ENCODE measurements at regions not wholly inside any gene's neighbourhood (a gene's known extent, or its start where the extent isn't known, plus 50 kb on each side); places are given as distances from the start of the nearest gene placed in this dataset.

- H3K4me3 ChIP-seq (ENCODE audit: low read depth, low read length) = no peak overlapping the region
- no peak for DNase-seq (ENCODE audit: low read depth, low spot score)
- ChIA-PET POLR2A (no interaction called here), CTCF (no interaction called here)
- no peak for TF ChIP-seq CTCF (IDR thresholded peaks at IDR 0.05; ENCODE audit: insufficient read depth, low read length, missing control alignments)
Measured at GRCh38 chr5:1942630-1943029, 59.9 kb upstream of the IRX4 start.

- no peak overlapping the region for H3K4me3 ChIP-seq (ENCODE audit: low read depth, low read length)
- no peak for TF ChIP-seq CTCF (IDR thresholded peaks at IDR 0.05; ENCODE audit: insufficient read depth, low read length, missing control alignments)
- POLR2A ChIA-PET = no interaction called here
- CTCF ChIA-PET = no interaction called here
- no peak for DNase-seq (ENCODE audit: low read depth, low spot score)
Measured at GRCh38 chr5:1942158-1942557, 59.4 kb upstream of the IRX4 start.

- TF ChIP-seq CTCF (IDR thresholded peaks at IDR 0.05; ENCODE audit: insufficient read depth, low read length, missing control alignments) = no peak
- POLR2A ChIA-PET = no interaction called here
- DNase-seq (ENCODE audit: low read depth, low spot score) = no peak
- CTCF ChIA-PET = no interaction called here
- H3K4me3 ChIP-seq (ENCODE audit: low read depth, low read length) = no peak overlapping the region
Measured at GRCh38 chr5:1939256-1939655, 56.5 kb upstream of the IRX4 start.

GRCh38 chr5:1938310-1939000 is 55.7 kb upstream of the IRX4 start:
- POLR2A ChIA-PET = no interaction called here
- no peak for DNase-seq (ENCODE audit: low read depth, low spot score)
- CTCF ChIA-PET = no interaction called here
- no peak overlapping the region for H3K4me3 ChIP-seq (ENCODE audit: low read depth, low read length)
- TF ChIP-seq CTCF (IDR thresholded peaks at IDR 0.05; ENCODE audit: insufficient read depth, low read length, missing control alignments) = no peak

GRCh38 chr5:1937590-1937989 is 54.9 kb upstream of the IRX4 start:
- no peak overlapping the region for H3K4me3 ChIP-seq (ENCODE audit: low read depth, low read length)
- no peak for DNase-seq (ENCODE audit: low read depth, low spot score)
- CTCF ChIA-PET = no interaction called here
- no peak for TF ChIP-seq CTCF (IDR thresholded peaks at IDR 0.05; ENCODE audit: insufficient read depth, low read length, missing control alignments)
- POLR2A ChIA-PET = no interaction called here

- no peak for DNase-seq (ENCODE audit: low read depth, low spot score)
- H3K4me3 ChIP-seq (ENCODE audit: low read depth, low read length) = no peak overlapping the region
- ChIA-PET POLR2A (no interaction called here), CTCF (no interaction called here)
- TF ChIP-seq CTCF (IDR thresholded peaks at IDR 0.05; ENCODE audit: insufficient read depth, low read length, missing control alignments) = no peak
Measured at GRCh38 chr5:1936901-1937300, 54.2 kb upstream of the IRX4 start.
